Activated CD8-positive, alpha-beta memory T cell treated with anti-CD3 and anti-CD28 coated beads for 48 hours (primary cell): ENCODE measurements at regions not wholly inside any gene's neighbourhood (a gene's known extent, or its start where the extent isn't known, plus 50 kb on each side); places are given as distances from the start of the nearest gene placed in this dataset.

Source experiments
- DNase-seq, 3 experiments: peaks; one replicate each; pipeline ENCODE4 v3.0.0-alpha.2; 2020; ENCODE audit warnings: low read depth in 2 of 3, low spot score in 2 of 3

DNA sequence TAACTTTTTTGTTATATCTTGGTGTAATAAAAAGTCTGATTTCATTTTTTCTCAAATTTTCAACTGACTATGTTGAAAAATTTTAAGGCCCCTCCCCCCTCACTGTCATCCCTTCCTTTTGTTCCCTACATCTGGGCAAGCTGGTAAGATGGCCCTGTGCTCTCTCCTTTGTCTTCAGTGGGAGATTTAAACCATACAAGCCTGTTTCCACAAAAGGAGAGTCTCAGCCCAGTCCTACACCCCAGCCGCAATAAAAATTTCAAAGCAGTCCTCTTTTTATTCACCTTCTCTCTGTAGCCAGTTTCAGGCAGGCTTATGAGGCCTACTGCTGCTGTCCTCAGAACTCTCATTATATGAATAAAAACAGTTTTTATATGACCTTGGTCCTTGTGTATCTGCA is 630.5 kb downstream of the CBLN2 start:
- DNase-seq: no peak

DNA sequence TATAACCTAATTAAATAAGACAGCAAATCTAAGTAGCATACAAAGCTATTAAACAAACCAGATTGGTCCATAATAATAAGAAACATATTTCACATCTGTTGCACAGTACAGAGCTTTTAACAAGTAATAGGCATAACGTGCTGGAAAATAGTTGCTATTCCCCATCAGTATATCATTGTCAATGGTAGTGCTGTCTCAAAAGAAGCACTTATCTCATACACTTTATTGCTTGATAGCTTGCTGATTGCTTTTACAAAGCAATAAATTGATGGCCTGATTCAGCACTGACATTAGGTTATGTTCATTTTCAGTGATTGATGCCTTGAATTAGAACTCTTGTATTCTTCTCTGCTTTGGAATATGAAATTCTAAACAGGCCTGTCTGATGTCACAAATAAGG is 641.7 kb downstream of the CBLN2 start:
- DNase-seq: no peak

DNA sequence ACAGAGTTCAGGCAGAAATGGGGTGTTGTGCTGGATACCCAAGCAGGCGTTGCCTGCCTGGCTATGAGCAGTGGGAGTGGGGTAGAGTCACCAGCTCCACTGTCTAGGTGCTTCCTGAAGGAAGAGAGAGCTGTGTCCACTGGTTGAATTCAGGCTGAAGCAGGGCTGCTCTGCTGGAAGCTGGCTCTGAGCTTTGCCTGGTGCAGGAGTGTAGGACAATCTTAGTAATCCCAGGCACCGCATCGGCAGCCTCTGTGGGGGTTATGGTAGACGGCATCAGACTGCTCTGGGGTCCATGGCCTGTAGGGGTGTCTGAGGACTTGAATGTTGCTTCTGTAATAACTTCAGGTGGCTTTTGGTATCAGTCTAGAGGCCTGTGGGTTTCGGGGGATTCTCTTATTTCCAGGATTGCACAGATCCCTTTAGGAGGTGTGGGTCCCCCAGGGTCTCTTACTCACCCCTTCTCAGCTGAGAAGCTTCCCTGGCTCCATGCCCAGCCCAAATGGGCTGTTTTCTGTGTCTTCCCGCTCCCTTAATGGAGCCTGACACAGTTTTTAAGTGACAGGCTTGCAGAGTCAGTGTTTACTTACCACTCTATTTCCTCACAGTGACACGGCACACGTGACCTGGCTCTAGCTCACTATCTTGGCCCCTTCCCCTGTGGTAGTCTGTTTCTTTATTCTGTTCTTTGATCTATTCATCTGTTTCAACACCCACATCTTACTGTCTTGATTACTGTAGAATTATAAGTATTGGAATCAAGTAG is 644.3 kb downstream of the CBLN2 start:
- no peak for DNase-seq

DNA sequence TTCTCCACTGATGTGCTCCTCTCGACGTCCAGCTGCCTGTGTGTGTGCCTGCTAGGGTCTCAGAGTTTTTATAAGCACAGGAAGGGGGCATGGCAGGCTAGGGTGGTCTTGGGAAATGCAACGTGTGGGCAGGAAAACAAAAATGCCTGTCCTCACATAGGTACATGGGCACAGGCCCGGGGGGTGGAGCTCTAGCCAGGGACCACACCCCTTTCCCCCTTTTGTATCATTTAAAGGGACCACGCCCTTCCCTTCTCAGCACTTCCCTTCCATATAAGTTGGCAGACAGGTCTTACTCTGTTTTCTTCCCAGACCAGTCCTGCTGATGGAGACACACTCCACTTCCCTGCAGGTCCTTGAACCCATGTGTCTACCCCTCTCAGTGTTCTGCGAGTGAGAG is 645.0 kb downstream of the CBLN2 start:
- DNase-seq: no peak

DNA sequence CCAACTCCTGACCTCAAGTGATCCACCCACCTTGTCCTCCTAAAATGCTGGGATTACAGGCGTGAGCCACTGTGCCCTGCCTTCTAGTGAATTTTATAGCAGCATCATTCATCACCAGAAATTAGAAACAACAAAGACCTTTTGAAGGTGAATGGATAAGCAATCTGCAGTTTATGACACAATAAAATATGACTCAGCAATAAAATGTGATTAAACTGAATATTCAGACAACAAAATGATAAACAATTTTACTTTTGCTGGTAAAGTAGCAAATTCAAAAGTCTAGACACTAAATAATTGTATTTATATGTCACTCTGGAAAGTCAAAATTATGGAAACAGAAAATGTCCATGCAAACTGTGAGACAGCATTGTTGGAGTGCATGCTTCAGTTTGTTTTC is 656.6 kb downstream of the CBLN2 start:
- no peak for DNase-seq

DNA sequence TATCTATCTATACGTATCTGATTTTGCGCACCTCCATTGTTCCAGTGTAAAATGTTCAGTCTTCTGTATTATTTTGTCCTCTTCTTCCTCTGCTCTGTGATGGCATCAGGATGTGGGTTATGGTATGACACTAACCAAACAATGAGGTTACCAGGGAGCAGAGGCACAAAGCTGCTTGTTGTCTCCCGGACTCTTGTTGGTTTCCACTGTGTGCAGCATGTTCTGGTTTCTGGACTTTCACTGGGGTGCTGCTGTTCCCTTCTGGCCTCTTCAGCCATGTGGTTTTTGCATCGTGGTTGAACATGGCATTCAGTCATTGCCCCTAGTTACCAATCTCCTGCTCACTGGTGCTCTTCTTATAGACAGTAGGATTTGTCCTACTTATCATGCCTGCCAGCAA is 665.9 kb downstream of the CBLN2 start:
- DNase-seq: no peak

DNA sequence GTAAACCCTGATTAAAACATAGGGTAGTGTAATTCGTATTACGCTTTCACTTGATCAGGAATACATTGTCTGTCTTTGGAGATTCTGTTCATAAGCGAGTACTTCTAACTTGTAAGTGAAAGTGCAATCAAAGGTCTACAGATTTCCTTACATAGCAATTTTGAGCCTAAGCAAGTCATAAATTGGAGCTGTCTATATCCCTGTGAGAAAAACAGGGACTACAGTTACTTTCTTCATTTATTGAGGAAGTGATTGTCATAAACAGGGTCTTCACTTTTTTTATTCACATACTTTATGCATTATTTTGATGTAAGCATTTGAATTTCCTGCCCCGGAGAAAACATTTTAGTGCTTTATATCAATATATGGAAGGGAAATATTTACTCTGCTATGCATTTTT is 670.4 kb downstream of the CBLN2 start:
- DNase-seq: no peak

DNA sequence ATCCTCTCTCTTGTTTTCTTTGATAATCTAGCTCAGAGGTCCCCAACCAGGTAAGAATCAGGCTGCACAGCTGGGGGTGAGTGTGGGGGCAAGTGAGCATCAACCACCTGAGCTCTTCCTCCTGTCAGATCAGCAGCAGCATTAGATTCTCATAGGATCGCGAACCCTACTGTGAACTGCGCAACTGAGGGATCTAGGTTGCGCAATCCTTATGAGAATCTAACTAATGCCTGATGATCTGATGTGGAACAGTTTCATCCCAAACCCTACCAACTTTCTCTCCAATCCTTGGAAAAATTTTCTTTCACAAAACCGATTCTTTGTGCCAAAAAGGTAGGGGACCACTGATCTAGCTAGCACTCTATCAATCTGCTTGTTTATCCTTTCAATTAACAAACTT is 678.3 kb downstream of the CBLN2 start:
- no peak for DNase-seq

DNA sequence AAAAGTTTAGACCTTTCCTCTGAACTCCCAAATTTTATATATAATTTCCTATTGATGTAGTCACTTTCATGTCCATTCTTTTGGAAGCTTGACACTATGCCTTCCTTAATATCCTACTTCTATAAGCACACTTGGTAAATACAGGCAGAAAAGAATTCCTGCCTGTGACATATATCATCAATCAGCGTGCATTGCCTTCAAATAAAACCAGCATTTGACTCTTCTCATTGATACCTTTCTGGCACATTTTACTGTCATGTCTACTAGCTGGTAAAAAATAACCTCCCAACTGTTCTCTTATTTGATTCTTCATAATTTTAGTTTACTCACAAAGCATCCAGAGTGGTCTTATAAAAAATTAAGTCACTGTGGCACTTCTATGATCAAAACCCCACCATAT is 693.5 kb downstream of the CBLN2 start:
- no peak for DNase-seq

DNA sequence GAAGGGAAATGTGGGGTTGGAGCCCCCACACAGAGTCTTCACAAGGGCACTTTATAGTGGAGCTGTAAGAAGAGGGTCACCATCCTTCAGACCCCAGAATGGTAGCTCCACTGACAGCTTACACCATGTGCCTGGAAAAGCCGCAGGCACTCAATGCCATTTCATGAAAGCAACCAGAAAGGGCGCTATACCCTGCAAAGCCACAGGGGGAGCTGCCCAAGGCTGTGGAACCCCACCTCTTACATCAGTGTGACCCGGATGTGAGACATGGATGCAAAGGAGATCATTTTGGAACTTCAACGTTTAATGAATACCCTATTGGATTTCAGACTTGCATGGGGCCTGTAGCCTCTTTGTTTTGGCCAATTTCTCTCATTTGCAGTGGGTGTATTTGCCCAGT is 694.7 kb downstream of the CBLN2 start:
- no peak for DNase-seq

DNA sequence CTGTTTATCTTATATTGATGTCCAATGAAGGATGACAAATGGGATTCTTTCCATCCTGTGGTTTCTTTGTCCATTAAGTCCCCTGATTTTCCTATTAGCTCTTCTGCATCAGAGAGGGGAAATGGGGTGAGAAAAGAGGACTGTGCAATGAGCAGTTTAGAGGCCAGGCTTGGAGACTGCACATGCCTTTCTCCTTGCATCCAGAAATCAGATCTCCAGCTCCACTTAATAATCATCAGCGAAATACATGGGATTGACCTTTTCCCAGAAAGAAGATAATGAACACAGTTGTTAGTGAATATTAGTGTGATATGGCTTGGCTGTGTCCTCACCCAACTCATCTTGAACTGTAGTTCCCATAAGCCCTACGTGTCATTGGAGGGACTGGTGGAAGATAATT is 697.4 kb downstream of the CBLN2 start:
- DNase-seq: no peak

DNA sequence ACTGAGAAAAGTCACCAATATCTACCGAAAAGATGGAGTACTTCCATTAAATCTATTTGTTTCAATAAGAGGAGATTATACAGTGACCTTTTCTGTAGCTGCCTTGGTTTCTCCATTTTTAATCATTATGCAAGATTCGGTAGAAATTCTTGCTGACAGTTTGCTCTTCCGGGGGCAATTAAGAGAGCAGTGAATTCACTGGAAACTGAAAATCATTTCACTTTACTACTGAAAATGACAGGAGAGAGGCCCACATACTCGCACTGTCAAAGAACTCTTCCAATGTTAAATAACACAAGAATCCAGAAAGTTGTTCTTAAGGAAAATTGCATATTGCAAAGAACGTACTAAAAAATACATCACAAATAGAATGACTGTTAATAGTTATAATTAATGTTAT is 699.3 kb downstream of the CBLN2 start:
- no peak for DNase-seq

DNA sequence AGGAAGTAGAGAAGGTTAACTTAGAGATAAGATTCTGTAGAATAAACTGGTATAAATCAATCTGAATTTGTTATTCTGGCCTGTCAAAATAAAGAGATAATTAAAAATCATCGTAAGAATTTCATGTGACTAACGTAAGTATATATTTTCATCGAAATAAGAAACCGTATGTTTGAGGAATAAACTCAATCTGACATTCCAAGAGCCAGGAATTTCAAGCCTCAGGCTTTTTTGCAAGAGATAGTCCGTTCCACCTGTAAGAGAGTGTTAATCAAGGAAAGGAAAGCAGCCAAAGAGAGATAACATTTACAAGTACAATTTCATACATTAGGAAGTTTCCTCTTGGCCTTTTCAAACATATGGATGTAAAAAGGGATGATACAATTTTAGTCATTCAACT is 701.5 kb downstream of the CBLN2 start:
- DNase-seq: no peak

DNA sequence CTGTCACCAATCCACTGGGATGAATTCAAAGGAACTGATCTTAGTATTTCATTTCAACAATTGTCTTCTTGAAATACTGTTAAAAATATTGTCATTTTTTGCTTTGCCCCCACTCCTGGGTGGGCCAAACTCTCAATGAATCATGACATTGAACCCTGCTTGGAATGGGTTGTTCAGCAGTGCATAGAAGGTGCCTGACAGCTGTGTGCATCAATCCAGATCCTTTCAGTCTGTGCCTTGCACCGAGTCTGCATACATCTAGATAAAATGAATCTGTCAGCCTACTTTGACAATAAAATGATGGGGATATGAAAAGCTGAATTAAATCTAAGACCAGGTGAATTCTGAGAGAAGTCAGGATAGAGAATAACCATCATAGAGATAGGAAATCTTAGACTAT is 706.6 kb downstream of the CBLN2 start:
- no peak for DNase-seq

DNA sequence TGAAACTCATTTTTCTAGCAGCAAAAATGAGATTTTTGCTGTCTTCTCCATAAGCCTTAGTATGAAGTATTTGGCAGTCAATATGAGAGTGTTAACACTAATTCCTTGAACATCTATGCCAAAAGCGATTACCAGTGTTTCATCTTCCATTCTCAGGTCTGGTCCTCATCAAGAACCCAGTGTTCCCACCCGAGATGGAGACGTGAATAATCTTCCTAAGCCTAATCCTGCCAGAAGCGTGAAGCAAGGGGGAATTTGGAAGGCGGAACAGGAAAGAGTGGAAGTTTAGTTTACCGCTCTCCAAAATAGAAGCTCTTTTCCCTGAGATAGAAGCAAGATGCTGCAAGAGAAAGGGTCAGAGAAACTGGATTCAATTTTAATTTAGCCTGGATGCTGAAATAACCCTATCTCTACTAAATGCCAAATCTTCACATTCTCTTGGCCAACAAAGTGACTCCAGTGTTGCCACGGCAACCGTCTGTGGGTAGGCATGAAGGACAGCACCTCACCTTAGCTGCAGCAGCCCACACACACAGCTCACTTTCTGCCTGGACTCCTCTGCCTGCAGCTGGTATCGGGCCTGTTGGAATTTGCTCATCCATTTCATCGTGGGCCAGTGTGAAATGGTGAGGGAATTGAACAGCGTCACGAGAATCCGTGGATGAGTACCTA is 711.1 kb downstream of the CBLN2 start:
- DNase-seq: no peak

DNA sequence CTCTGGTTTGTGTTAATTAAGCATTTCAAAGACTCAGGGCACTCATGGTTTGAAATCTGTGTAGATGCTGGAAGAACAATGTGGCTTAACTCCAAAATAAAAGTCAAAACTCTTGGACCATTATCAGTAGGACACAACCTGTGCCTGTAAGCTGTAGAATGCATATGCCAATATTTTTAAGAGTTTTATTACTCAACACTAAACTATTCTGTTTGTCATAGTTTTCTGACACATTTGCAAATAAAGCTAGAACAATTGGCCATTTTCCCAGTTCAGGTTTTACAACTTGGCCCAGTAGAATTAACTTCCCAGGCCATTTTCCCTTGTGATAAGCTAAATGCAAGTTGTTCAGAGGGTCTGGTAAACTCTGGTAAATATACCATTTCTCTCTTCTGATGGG is 713.1 kb downstream of the CBLN2 start:
- DNase-seq: no peak

DNA sequence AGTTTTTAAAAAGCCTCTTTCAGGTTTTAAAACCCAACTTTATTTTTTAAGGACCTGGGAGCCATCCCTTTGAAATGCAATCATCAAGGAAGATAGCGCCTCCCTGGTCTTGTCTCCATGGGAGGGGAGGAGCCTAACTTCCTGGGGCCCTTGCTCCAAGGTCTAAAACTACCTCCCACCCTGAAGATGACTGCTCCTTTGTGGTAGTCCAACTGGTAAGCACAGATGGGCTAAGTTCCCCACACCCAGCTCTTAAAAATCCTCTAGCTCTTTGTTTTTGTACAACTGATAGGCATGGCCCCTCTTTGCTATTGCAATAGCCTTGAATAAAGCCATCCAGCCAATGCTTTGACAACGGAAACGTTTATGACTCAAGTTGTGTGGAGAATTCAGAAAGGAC is 716.8 kb downstream of the CBLN2 start:
- no peak for DNase-seq

DNA sequence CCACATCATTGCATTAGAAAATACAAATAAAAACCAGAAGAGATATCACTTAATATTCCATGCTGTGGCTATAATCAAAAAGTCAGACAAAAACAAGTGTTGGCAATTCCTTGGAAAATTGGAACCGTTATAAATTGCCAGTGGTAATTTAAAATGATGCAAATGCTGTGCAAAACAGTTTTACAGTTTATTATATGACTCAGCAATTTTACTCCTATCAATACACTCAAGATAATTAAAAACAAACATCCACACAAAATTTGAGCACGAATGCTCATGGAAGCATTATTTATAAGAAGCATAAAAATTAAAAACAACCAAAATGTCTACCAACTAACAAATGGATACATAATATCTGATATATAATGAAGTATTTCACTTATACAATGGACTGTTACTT is 728.8 kb downstream of the CBLN2 start:
- DNase-seq: no peak

DNA sequence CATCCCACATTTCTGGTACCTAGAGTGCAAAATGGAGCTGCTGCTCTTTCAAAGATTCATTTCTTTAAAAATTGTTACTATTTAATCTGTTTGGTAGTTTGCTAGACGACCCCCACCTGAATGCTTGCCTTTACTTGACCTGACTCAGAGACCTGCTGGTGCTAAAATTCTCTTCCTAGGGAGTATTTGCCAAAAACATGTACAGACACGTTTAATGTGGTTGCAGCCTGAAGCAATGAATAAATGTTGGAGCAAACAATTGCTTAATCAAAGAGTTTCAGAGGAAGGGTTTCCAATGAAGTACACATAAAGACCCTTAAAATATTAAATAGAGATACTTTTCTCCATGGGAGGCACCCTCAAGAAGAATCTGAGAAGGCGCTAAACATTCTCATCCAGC is 734.4 kb downstream of the CBLN2 start:
- DNase-seq: no peak

DNA sequence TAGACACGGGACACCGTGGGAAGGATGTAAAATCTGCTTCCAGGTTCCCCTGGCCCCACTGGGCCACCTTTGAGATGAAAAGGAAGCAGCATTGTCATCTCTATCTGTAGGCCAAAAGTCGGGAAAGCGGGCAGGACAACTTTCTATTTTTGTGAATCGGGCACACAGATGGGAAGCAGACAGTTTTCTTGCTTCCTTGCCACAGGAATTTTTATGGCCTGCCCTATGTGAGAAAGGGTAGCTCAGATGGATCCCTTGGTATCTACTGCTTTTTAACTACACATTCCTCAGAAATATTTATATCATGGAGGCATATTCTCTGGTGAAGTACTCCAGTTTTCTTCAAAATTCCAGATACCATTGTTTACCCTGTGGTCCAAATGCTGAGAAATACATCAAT is 735.5 kb downstream of the CBLN2 start:
- DNase-seq: no peak

DNA sequence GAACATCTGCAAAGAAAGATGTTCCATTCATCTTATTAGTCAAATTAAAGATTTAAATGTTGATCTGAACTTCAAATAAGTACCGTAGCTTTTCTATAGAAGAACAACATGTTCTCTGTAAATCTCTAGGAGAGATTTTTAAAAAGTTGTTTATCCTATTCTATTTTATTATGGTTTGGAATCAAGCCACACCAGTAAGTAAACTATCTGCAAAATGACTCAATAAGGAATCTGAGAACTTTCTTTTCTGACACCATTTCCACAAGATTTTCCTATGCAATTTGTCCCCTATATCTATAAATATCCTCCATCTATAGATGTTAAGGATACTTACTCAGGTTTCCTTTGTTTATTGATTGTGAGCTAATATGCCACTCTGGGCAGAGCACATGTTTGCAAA is 736.6 kb downstream of the CBLN2 start:
- DNase-seq: no peak

DNA sequence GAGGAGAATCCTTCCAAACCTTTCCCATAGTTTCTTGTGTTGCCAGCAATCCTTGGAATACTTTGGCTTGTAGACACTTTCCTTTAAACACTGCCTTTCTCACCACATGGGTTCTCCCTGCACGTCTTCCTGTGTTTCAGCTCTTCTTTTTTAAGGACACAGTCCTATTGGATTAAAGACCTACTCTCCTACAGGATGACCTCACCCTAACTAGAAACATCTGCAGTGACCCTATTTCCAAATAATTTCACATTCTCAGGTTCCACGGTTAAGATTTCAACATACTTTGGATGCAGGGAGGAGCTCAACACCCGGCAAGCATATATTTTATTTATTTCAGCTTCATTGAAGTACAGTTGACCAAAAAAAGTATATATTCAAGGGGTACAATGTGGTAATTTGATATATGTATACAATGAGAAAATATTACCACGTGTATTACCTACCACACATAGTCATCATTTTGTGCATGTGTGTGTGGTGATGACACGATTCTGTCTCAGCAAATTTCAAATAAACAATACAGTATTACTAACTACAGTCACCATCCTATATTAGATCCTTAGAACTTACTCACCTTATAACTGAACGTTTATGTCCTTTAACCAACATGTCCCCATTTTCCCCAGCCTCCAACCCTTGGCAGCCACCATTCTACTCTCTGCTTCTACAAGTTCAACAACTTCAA is 745.0 kb downstream of the CBLN2 start:
- no peak for DNase-seq

DNA sequence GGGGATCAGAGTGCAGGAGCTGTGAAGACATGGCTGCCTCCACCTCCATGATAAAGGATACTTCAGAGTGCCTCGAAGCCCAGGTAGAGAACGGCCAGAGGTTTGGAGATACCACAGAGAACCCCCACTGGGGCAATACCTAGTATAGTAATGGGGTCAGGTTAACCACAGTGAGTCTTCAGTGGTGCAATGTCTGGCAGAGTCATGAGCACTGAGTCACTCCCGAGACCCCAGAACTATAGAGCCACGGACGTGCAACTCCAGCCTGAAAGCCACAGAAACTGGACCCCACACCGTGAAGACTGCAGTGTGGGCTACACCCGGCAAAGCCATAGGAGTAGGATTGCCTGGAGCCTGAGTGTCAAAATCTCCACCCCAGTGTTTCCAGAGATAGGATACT is 746.6 kb downstream of the CBLN2 start:
- DNase-seq: no peak
